Gastroesophageal sphincter (tissue), 4 donors: ENCODE measurements at regions not wholly inside any gene's neighbourhood (a gene's known extent, or its start where the extent isn't known, plus 50 kb on each side); places are given as distances from the start of the nearest gene placed in this dataset.
"Not testable (repeated sequence)": the region's sequence is repeated elsewhere in the genome, so short reads cannot be mapped to it uniquely, and the experiment has no call there.

Source experiments
- ATAC-seq: fragments of 150-250 bp; one replicate; pipeline ENCODE4 v1.9.1; 2016; ENCODE audit warnings: mild to moderate bottlenecking, moderate library complexity
- H3K27ac ChIP-seq, 4 donors: fragments of 200-600 bp; sonication (generic) in 3 of 4; 1 replicate in 3 of 4; 2 replicates in 1 of 4; pipeline ENCODE4 v1.5.1; 2016 to 2019
- H3K27me3 ChIP-seq: fragments of 200-600 bp; sonication (generic); one replicate; pipeline ENCODE4 v1.5.1; 2019
- H3K36me3 ChIP-seq, 2 donors: fragments of 200-600 bp; sonication (generic); one replicate each; pipeline ENCODE4 v1.5.1; 2019; ENCODE audit warnings: control low read depth in 1 of 2
- H3K4me1 ChIP-seq, 3 donors: fragments of 200-600 bp; sonication (generic); 1 replicate in 2 of 3; 2 replicates in 1 of 3; pipeline ENCODE4 v1.5.1; 2016 to 2019; ENCODE audit warnings: control low read depth in 2 of 3
- H3K4me3 ChIP-seq, 2 donors: fragments of 200-600 bp; sonication (generic); one replicate each; pipeline ENCODE4 v1.5.1; 2019; ENCODE audit warnings: mild to moderate bottlenecking in 1 of 2, moderate library complexity in 1 of 2
- H3K9me3 ChIP-seq, 3 donors: fragments of 200-600 bp; sonication (generic); one replicate each; pipeline ENCODE4 v1.5.1; 2017 to 2019; ENCODE audit warnings: control low read depth in 2 of 3
- CTCF ChIP-seq, 4 experiments: fragments of 200-600 bp in 2 of 4; fragments of 450-650 bp in 2 of 4; sonication (generic) in 1 of 4; IDR thresholded peaks; one replicate each; pipeline ENCODE4 v1.5.1; 2017 to 2019; ENCODE audit warnings: antibody characterized with exemption in 4 of 4, mild to moderate bottlenecking in 2 of 4, moderate library complexity in 2 of 4
- EP300 ChIP-seq: sonication (generic); formaldehyde crosslinking; IDR thresholded peaks from one replicate; pipeline ENCODE4 v1.6.1; 2017; ENCODE audit warnings: antibody characterized with exemption, mild to moderate bottlenecking
- POLR2A ChIP-seq, 2 donors: fragments of 450-650 bp; IDR thresholded peaks; one replicate each; pipeline ENCODE4 v1.6.1; 2017; ENCODE audit warnings: antibody characterized with exemption in 2 of 2, mild to moderate bottlenecking in 2 of 2, moderate library complexity in 1 of 2
- POLR2AphosphoS5 ChIP-seq: sonication (generic); formaldehyde crosslinking; IDR thresholded peaks from one replicate; pipeline ENCODE4 v1.6.1; 2017; ENCODE audit warnings: antibody characterized with exemption
- WGBS, 2 donors: methylation state at CpG; one replicate each; pipeline ENCODE4 v1.1.5; 2018; ENCODE audit warnings: low coverage in 1 of 2; 5-methylcytosine and 5-hydroxymethylcytosine counted together

- ATAC-seq: no peak
- Histone ChIP-seq H3K4me3 (no peak overlapping the region), H3K27me3 (no peaks in the 10 kb centered on the region), H3K36me3 (no peaks in the 10 kb centered on the region), H3K27ac (no peak overlapping the region), H3K9me3 (no peaks in the 10 kb centered on the region), H3K4me1 (no peaks in the 10 kb centered on the region)
- 75 to 84% methylated on average over 5 of the region's 5 CpGs for WGBS, 2 donors
- no peak for TF ChIP-seq EP300
- no peak for TF ChIP-seq CTCF (IDR thresholded peaks at IDR 0.05)
- no peak for TF ChIP-seq POLR2AphosphoS5
- TF ChIP-seq POLR2A (IDR thresholded peaks at IDR 0.05): no peak
Observed at GRCh38 chr17:27180322-27180721, 113.6 kb upstream of the WSB1 start.

GRCh38 chr17:27181379-27181925 lies 112.5 kb upstream of the WSB1 start:
- not testable (repeated sequence) for H3K27me3 ChIP-seq, H3K4me1 ChIP-seq, ATAC-seq, H3K27ac ChIP-seq, H3K36me3 ChIP-seq, H3K4me3 ChIP-seq, H3K9me3 ChIP-seq
- WGBS, 2 donors: 32 to 80% methylated on average over 1 to 2 of the region's 2 CpGs

- Histone ChIP-seq H3K4me3 (no peak overlapping the region), H3K4me1 (no peaks in the 10 kb centered on the region), H3K9me3 (no peaks in the 10 kb centered on the region), H3K27ac (no peak overlapping the region), H3K27me3 (no peaks in the 10 kb centered on the region), H3K36me3 (no peaks in the 10 kb centered on the region)
- TF ChIP-seq EP300: no peak
- no peak for TF ChIP-seq POLR2AphosphoS5
- TF ChIP-seq POLR2A (IDR thresholded peaks at IDR 0.05): no peak
- no peak for TF ChIP-seq CTCF (IDR thresholded peaks at IDR 0.05)
- 76 to 87% methylated on average over 3 of the region's 3 CpGs for WGBS, 2 donors
- no peak for ATAC-seq
Observed at GRCh38 chr17:27181935-27182334, 112.0 kb upstream of the WSB1 start.

- not testable (repeated sequence) for H3K36me3 ChIP-seq, H3K27ac ChIP-seq, H3K4me3 ChIP-seq, ATAC-seq, H3K9me3 ChIP-seq, H3K4me1 ChIP-seq, H3K27me3 ChIP-seq
- TF ChIP-seq CTCF (IDR thresholded peaks at IDR 0.05): peak in 1 of 4 experiments; percentile 24
- 25 to 41% methylated on average over 5 to 6 of the region's 8 CpGs for WGBS, 2 donors
Observed at GRCh38 chr17:27197505-27197904, 96.4 kb upstream of the WSB1 start.

GRCh38 chr17:27199948-27200347 lies 94.0 kb upstream of the WSB1 start:
- no peaks in the 10 kb centered on the region for H3K36me3 ChIP-seq
- no peaks in the 10 kb centered on the region for H3K4me1 ChIP-seq
- 71 to 78% methylated on average over 1 to 3 of the region's 4 CpGs for WGBS, 2 donors
- no peaks in the 10 kb centered on the region for H3K9me3 ChIP-seq
- peaks cover 14% of the 10 kb centered on the region for H3K27me3 ChIP-seq
- TF ChIP-seq CTCF (IDR thresholded peaks at IDR 0.05) (no peak), EP300 (no peak), POLR2AphosphoS5 (no peak), POLR2A (IDR thresholded peaks at IDR 0.05) (no peak)
- no peak overlapping the region for H3K27ac ChIP-seq
- H3K4me3 ChIP-seq: no peak overlapping the region
- no peak for ATAC-seq

- H3K9me3 ChIP-seq: no peaks in the 10 kb centered on the region
- no peak for ATAC-seq
- H3K36me3 ChIP-seq: no peaks in the 10 kb centered on the region
- TF ChIP-seq POLR2A (IDR thresholded peaks at IDR 0.05): no peak
- no peak for TF ChIP-seq POLR2AphosphoS5
- TF ChIP-seq CTCF (IDR thresholded peaks at IDR 0.05): no peak
- TF ChIP-seq EP300: no peak
- H3K27ac ChIP-seq: no peak overlapping the region
- no peak overlapping the region for H3K4me3 ChIP-seq
- H3K27me3 ChIP-seq: peaks cover 14% of the 10 kb centered on the region
- no peaks in the 10 kb centered on the region for H3K4me1 ChIP-seq
Observed at GRCh38 chr17:27200476-27200875, 93.4 kb upstream of the WSB1 start.
